Loucy (cell line): ENCODE measurements at regions not wholly inside any gene's neighbourhood (a gene's known extent, or its start where the extent isn't known, plus 50 kb on each side); places are given as distances from the start of the nearest gene placed in this dataset.
A peak's percentile ranks its signal among the peaks of the same experiment; 100 is the strongest.

Experiments used
- H2AFZ ChIP-seq: fragments of 200-600 bp; sonication (generic); 2 replicates; pipeline ENCODE4 v1.6.0; 2016; ENCODE audit warnings: antibody characterized with exemption, mild to moderate bottlenecking, low read length, moderate library complexity
- H3F3A ChIP-seq: fragments of 200-600 bp; 2 replicates; pipeline ENCODE4 v1.6.0; 2016; ENCODE audit warnings: antibody characterized with exemption, low read depth, mild to moderate bottlenecking
- H3K27me3 ChIP-seq: fragments of 200-600 bp; sonication (generic); 2 replicates; pipeline ENCODE4 v1.6.1; 2014; ENCODE audit warnings: low read length, mild to moderate bottlenecking; ENCODE audit not compliant: insufficient read depth, poor library complexity, severe bottlenecking
- H3K36me3 ChIP-seq: fragments of 200-600 bp; sonication (generic); 2 replicates; pipeline ENCODE4 v1.6.1; 2016; ENCODE audit warnings: low read length; ENCODE audit not compliant: insufficient read depth
- H3K4me1 ChIP-seq: fragments of 200-600 bp; sonication (generic); 2 replicates; pipeline ENCODE4 v1.5.1; 2014; ENCODE audit warnings: low read length, mild to moderate bottlenecking; ENCODE audit not compliant: insufficient read depth, poor library complexity, severe bottlenecking
- H3K4me2 ChIP-seq: fragments of 200-600 bp; sonication (generic); 2 replicates; pipeline ENCODE4 v1.6.0; 2014; ENCODE audit warnings: antibody characterized with exemption, low read length, low read depth, mild to moderate bottlenecking; ENCODE audit not compliant: poor library complexity, severe bottlenecking
- H3K4me3 ChIP-seq: fragments of 200-600 bp; sonication (generic); 2 replicates; pipeline ENCODE4 v1.5.1; 2014; ENCODE audit warnings: low read length, mild to moderate bottlenecking, mixed read lengths; ENCODE audit not compliant: poor library complexity, severe bottlenecking
- H3K79me2 ChIP-seq: fragments of 200-600 bp; sonication (generic); 2 replicates; pipeline ENCODE4 v1.6.1; 2014; ENCODE audit warnings: low read length; ENCODE audit not compliant: insufficient read depth
- H3K9ac ChIP-seq: fragments of 200-600 bp; sonication (generic); 2 replicates; pipeline ENCODE4 v1.6.0; 2014; ENCODE audit warnings: mild to moderate bottlenecking, low read depth, low read length, moderate library complexity; ENCODE audit not compliant: poor library complexity, severe bottlenecking
- H3K9me2 ChIP-seq: fragments of 200-600 bp; sonication (generic); replicated peaks from 2 replicates; pipeline ENCODE4 v1.6.1; 2016; ENCODE audit warnings: low read depth, low read length, mixed read lengths
- H3K9me3 ChIP-seq: fragments of 200-600 bp; sonication (generic); 2 replicates; pipeline ENCODE4 v1.6.1; 2014; ENCODE audit warnings: mild to moderate bottlenecking, antibody characterized with exemption, low read length, low read depth; ENCODE audit not compliant: insufficient read depth
- H4K20me1 ChIP-seq: fragments of 200-600 bp; sonication (generic); 2 replicates; pipeline ENCODE4 v1.6.0; 2014; ENCODE audit warnings: antibody characterized with exemption, low read length, mild to moderate bottlenecking; ENCODE audit not compliant: insufficient read depth, poor library complexity, severe bottlenecking
- CTCF ChIP-seq: fragments of 200-600 bp; sonication (generic); conservative IDR thresholded peaks from 2 replicates; pipeline ENCODE4 v1.5.1; 2014; ENCODE audit warnings: mild to moderate bottlenecking, antibody characterized with exemption, low read length
- EZH2phosphoT487 ChIP-seq: fragments of 200-600 bp; IDR thresholded peaks from 2 replicates; pipeline ENCODE4 v1.6.1; 2018; ENCODE audit warnings: antibody characterized with exemption, mild to moderate bottlenecking, moderate library complexity, borderline replicate concordance

DNA sequence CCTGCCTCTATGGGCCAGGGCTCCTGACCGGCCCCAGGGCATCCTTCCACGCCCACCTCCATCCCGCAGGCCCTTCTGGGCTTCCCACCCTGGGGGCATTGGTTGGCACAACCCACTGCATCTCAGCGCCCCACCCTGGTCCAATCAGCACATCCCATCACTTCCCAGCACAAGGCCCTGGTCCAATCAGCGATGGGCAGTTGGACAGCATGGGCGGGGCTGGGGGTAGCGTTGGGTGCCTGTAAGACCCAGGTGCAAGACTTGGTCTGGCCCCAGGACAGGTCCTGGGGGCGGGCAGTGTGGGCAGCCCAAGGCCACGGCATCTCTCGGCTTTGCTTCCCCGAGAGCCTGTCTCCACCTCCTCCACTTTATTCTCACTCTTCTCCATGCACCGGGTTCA lies 298.5 kb downstream of the BMP7 start:
- Histone ChIP-seq H3K9ac (no peak overlapping the region), H3K9me3 (no peaks in the 10 kb centered on the region), H3K4me2 (no peak overlapping the region), H3K27me3 (no peaks in the 10 kb centered on the region), H3K9me2 (no peaks in the 10 kb centered on the region), H4K20me1 (no peaks in the 10 kb centered on the region), H3K36me3 (no peaks in the 10 kb centered on the region), H3F3A (no peaks in the 10 kb centered on the region), H3K4me3 (no peak overlapping the region), H3K79me2 (no peaks in the 10 kb centered on the region), H3K4me1 (no peaks in the 10 kb centered on the region), H2AFZ (no peak overlapping the region)
- TF ChIP-seq EZH2phosphoT487 (no peak), CTCF (no peak)

GRCh38 chr20:56968376-56969048 lies 297.9 kb downstream of the BMP7 start:
- TF ChIP-seq EZH2phosphoT487 (no peak), CTCF (no peak)
- Histone ChIP-seq H3K9ac (no peak overlapping the region), H3K4me1 (no peaks in the 10 kb centered on the region), H3K27me3 (no peaks in the 10 kb centered on the region), H3K4me2 (no peak overlapping the region), H3K9me3 (no peaks in the 10 kb centered on the region), H3K4me3 (no peak overlapping the region), H3K36me3 (no peaks in the 10 kb centered on the region), H3K9me2 (no peaks in the 10 kb centered on the region), H2AFZ (no peak overlapping the region), H3K79me2 (no peaks in the 10 kb centered on the region), H3F3A (no peaks in the 10 kb centered on the region), H4K20me1 (no peaks in the 10 kb centered on the region)

GRCh38 chr20:56974499-56975250 lies 291.8 kb downstream of the BMP7 start:
- no peaks in the 10 kb centered on the region for H3K9me2 ChIP-seq
- H3K9ac ChIP-seq: no peak overlapping the region
- H3K4me1 ChIP-seq: no peaks in the 10 kb centered on the region
- no peaks in the 10 kb centered on the region for H3K27me3 ChIP-seq
- H3K4me2 ChIP-seq: no peak overlapping the region
- TF ChIP-seq CTCF (peak; percentile 67), EZH2phosphoT487 (no peak)
- no peaks in the 10 kb centered on the region for H3K36me3 ChIP-seq
- no peak overlapping the region for H2AFZ ChIP-seq
- H3K4me3 ChIP-seq: no peak overlapping the region
- no peaks in the 10 kb centered on the region for H3K9me3 ChIP-seq
- no peaks in the 10 kb centered on the region for H4K20me1 ChIP-seq
- H3K79me2 ChIP-seq: no peaks in the 10 kb centered on the region
- no peaks in the 10 kb centered on the region for H3F3A ChIP-seq
